HCT116 (cell line): ENCODE measurements at regions not wholly inside any gene's neighbourhood (a gene's known extent, or its start where the extent isn't known, plus 50 kb on each side); places are given as distances from the start of the nearest gene placed in this dataset.

Experiments
- ATAC-seq: fragments of 200-7000 bp; cut with Tn5 transposase; 2 replicates; pipeline ENCODE4 v1.9.1; 2020; ENCODE audit warnings: mild to moderate bottlenecking, moderate library complexity
- BruUV-seq: library from RNA; stranded (reverse); fragments of 400-500 nt; replicated peaks from 2 replicates; lab custom pipeline; 2021; lab: Mats Ljungman, UMichigan
- CTCF ChIA-PET: fragments of 300-600 bp; sonication (Branson Sonifier 250); formaldehyde crosslinking; loops from one replicate; lab custom pipeline; 2021; ENCODE audit warnings: antibody characterized with exemption; lab: Charles Lee
- POLR2A ChIA-PET: fragments of 300-600, 350-600 bp; sonication (Branson Sonifier 250); formaldehyde crosslinking; loops from one replicate; lab custom pipeline; 2021; ENCODE audit warnings: antibody characterized with exemption; lab: Charles Lee
- RAD21 ChIA-PET, 2 experiments: fragments of 300-600 bp; sonication (Branson Sonifier 250); formaldehyde crosslinking; loops; one replicate each; lab custom pipeline; 2023; ENCODE audit warnings: low total read pairs in 2 of 2; ENCODE audit not compliant: uncharacterized antibody in 2 of 2, unreplicated experiment in 2 of 2, low non-redundant PET in 1 of 2; lab: Charles Lee
- DNase-seq: peaks from one replicate; pipeline ENCODE4 v3.0.0-alpha.2; 2010; ENCODE audit warnings: low read depth, low spot score
- H2AFZ ChIP-seq: fragments of 200-600 bp; shearing (Covaris generic), sonication (generic); 2 replicates; pipeline ENCODE4 v1.6.1; 2017; ENCODE audit warnings: low read depth, mixed run types, mixed read lengths, antibody characterized with exemption, low read length; ENCODE audit not compliant: poor library complexity, severe bottlenecking
- H3K27ac ChIP-seq: 2 replicates; pipeline ENCODE4 v1.5.1; 2012; ENCODE audit warnings: low read depth, low read length
- H3K27me3 ChIP-seq: fragments of 200-600 bp; sonication (generic); 2 replicates; pipeline ENCODE4 v1.6.1; 2016; ENCODE audit warnings: mixed run types, low read length, mixed read lengths; ENCODE audit not compliant: insufficient read depth
- H3K36me3 ChIP-seq, 2 experiments: fragments of 200-500 bp in 1 of 2; fragments of 200-600 bp in 1 of 2; sonication (Bioruptor generic) in 1 of 2; sonication (generic) in 1 of 2; 2 replicates each; pipeline versions ENCODE4 v1.5.1 to v1.6.1; 2014 to 2016; ENCODE audit warnings: low read length in 2 of 2, inconsistent platforms in 1 of 2, mixed read lengths in 1 of 2, mixed run types in 1 of 2; ENCODE audit not compliant: insufficient read depth in 2 of 2, control insufficient read depth in 1 of 2
- H3K4me1 ChIP-seq, 2 experiments: fragments of 200-600 bp in 1 of 2; sonication (generic) in 1 of 2; 2 replicates each; pipeline versions ENCODE4 v1.5.1 to v1.6.1; 2012 to 2017; ENCODE audit warnings: low read length in 2 of 2, inconsistent platforms in 1 of 2, mild to moderate bottlenecking in 1 of 2, mixed read lengths in 1 of 2, mixed run types in 1 of 2, moderate library complexity in 1 of 2; ENCODE audit not compliant: insufficient read depth in 2 of 2, control insufficient read depth in 1 of 2
- H3K4me2 ChIP-seq: fragments of 200-600 bp; sonication (generic); 2 replicates; pipeline ENCODE4 v1.6.1; 2017; ENCODE audit warnings: mixed run types, low read length, mixed read lengths
- H3K4me3 ChIP-seq, 2 experiments: fragments of 200-600 bp in 1 of 2; sonication (generic) in 1 of 2; replicated peaks in 1 of 2; 2 replicates each; pipeline ENCODE4 v1.5.1; 2011 to 2016; ENCODE audit warnings: low read length in 2 of 2, control low read depth in 1 of 2, low read depth in 1 of 2, mild to moderate bottlenecking in 1 of 2, mixed read lengths in 1 of 2, mixed run types in 1 of 2
- H3K79me2 ChIP-seq: fragments of 200-600 bp; sonication (generic); 2 replicates; pipeline ENCODE4 v1.6.1; 2017; ENCODE audit warnings: mild to moderate bottlenecking, mixed run types, low read length, moderate library complexity, mixed read lengths; ENCODE audit not compliant: insufficient read depth
- H3K9ac ChIP-seq: fragments of 200-600 bp; sonication (generic); 2 replicates; pipeline ENCODE4 v1.6.1; 2016; ENCODE audit warnings: low read length, mixed read lengths
- H3K9me2 ChIP-seq: fragments of 200-600 bp; sonication (generic), shearing (Covaris generic); 2 replicates; pipeline ENCODE4 v1.6.1; 2017; ENCODE audit warnings: mixed run types, mild to moderate bottlenecking, moderate library complexity; ENCODE audit not compliant: insufficient read depth
- H3K9me3 ChIP-seq, 2 experiments: fragments of 200-500 bp in 1 of 2; fragments of 200-600 bp in 1 of 2; sonication (Bioruptor generic) in 1 of 2; sonication (generic) in 1 of 2; 2 replicates each; pipeline ENCODE4 v1.6.1; 2014 to 2017; ENCODE audit warnings: low read length in 2 of 2, mixed read lengths in 2 of 2, inconsistent platforms in 1 of 2, low read depth in 1 of 2, mild to moderate bottlenecking in 1 of 2, mixed run types in 1 of 2, moderate library complexity in 1 of 2; ENCODE audit not compliant: control insufficient read depth in 1 of 2, insufficient read depth in 1 of 2
- H4K20me1 ChIP-seq: fragments of 200-600 bp; sonication (generic), shearing (Covaris generic); 2 replicates; pipeline ENCODE4 v1.6.1; 2017; ENCODE audit warnings: mixed run types, mild to moderate bottlenecking, moderate library complexity; ENCODE audit not compliant: insufficient read depth
- ATF3 ChIP-seq: IDR thresholded peaks from 2 replicates; pipeline ENCODE4 v1.6.1; 2012
- CEBPB ChIP-seq: IDR thresholded peaks from 2 replicates; pipeline ENCODE4 v1.6.1; 2012; ENCODE audit warnings: low read depth
- CTCF ChIP-seq, 3 experiments: fragments of 200-600 bp in 1 of 3; sonication (generic) in 1 of 3; IDR thresholded peaks in 2 of 3; conservative IDR thresholded peaks in 1 of 3; 2 replicates each; pipeline ENCODE4 v1.5.1; 2012 to 2017; ENCODE audit warnings: low read depth in 2 of 3, low read length in 2 of 3, antibody characterized with exemption in 1 of 3, borderline replicate concordance in 1 of 3, control low read depth in 1 of 3, mild to moderate bottlenecking in 1 of 3, mixed read lengths in 1 of 3, mixed run types in 1 of 3, moderate library complexity in 1 of 3; ENCODE audit not compliant: insufficient read depth in 1 of 3
- EZH2 ChIP-seq: fragments of 200-600 bp; sonication (generic); IDR thresholded peaks from 2 replicates; pipeline ENCODE4 v1.6.1; 2017; ENCODE audit warnings: antibody characterized with exemption, mixed run types
- EZH2phosphoT487 ChIP-seq: fragments of 200-600 bp; IDR thresholded peaks from 2 replicates; pipeline ENCODE4 v1.6.1; 2018; ENCODE audit warnings: antibody characterized with exemption, borderline replicate concordance
- FOSL1 ChIP-seq: IDR thresholded peaks from 2 replicates; pipeline ENCODE4 v1.6.1; 2012; ENCODE audit warnings: low read depth
- JUND ChIP-seq: IDR thresholded peaks from 2 replicates; pipeline ENCODE4 v1.6.1; 2012
- MAX ChIP-seq: IDR thresholded peaks from 2 replicates; pipeline ENCODE4 v1.6.1; 2012
- POLR2A ChIP-seq: IDR thresholded peaks from 2 replicates; pipeline ENCODE4 v1.7.0; 2011; ENCODE audit warnings: borderline replicate concordance; ENCODE audit not compliant: insufficient read depth, insufficient read length; ENCODE audit errors: extremely low read depth
- REST ChIP-seq: IDR thresholded peaks from 2 replicates; pipeline ENCODE4 v1.6.1; 2012; ENCODE audit warnings: low read depth
- SP1 ChIP-seq: IDR thresholded peaks from 2 replicates; pipeline ENCODE4 v1.6.1; 2012; ENCODE audit warnings: low read depth
- SRF ChIP-seq: IDR thresholded peaks from 2 replicates; pipeline ENCODE4 v1.6.1; 2012; ENCODE audit warnings: low read depth
- ZBTB33 ChIP-seq: IDR thresholded peaks from 2 replicates; pipeline ENCODE4 v1.6.1; 2011; ENCODE audit warnings: mild to moderate bottlenecking, low read length, moderate library complexity; ENCODE audit not compliant: insufficient replicate concordance; ENCODE audit errors: extremely low read depth
- intact Hi-C: fragments of 100-400 bp; cut with micrococcal nuclease; formaldehyde crosslinking; loops from 2 replicates; pipeline ENCODE4 v1.10.0; 2022

GRCh38 chr13:111472083-111472482 is 151.6 kb downstream of the TEX29 start:
- no peaks in the 10 kb centered on the region for H3K27me3 ChIP-seq

More at GRCh38 chr13:111472083-111472482, 151.6 kb downstream of the TEX29 start:
- no peak overlapping the region for H3K27ac ChIP-seq
- ATAC-seq (no peak), DNase-seq (no peak)
- H3K4me2 ChIP-seq = no peak overlapping the region
- RAD21 ChIA-PET = no interaction called here
- BruUV-seq = no TSS peak
- H3K9me2 ChIP-seq = no peaks in the 10 kb centered on the region
- H2AFZ ChIP-seq = no peak overlapping the region
- no peaks in the 10 kb centered on the region for H4K20me1 ChIP-seq
- CTCF ChIA-PET = no interaction called here
- no peaks in the 10 kb centered on the region for H3K36me3 ChIP-seq
- H3K9me3 ChIP-seq = no peaks in the 10 kb centered on the region
- no peak overlapping the region for H3K9ac ChIP-seq
- TF ChIP-seq CEBPB = no peak
- TF ChIP-seq MAX = no peak
- TF ChIP-seq REST = no peak
- TF ChIP-seq ZBTB33 = no peak
- no peak for TF ChIP-seq EZH2
- TF ChIP-seq POLR2A = no peak
- no peak for TF ChIP-seq CTCF (IDR thresholded peaks at IDR 0.05 in 2 of 3, conservative IDR thresholded peaks at IDR 0.05 in 1 of 3; ENCODE audit: borderline replicate concordance in 1 of 3, insufficient read depth in 1 of 3, low read depth in 2 of 3, low read length in 2 of 3)
- no peak for TF ChIP-seq SRF
- TF ChIP-seq FOSL1 = no peak
- TF ChIP-seq SP1 = no peak
- TF ChIP-seq JUND = no peak
- TF ChIP-seq EZH2phosphoT487 = no peak
- no peak for TF ChIP-seq ATF3
- no peaks in the 10 kb centered on the region for H3K4me1 ChIP-seq
- intact Hi-C loops = loop anchor here (5.0 kb wide), 1 partner anchor 1040 kb away; no protein-coding TSS in a partner anchor
- H3K79me2 ChIP-seq = no peaks in the 10 kb centered on the region
- no peak overlapping the region for H3K4me3 ChIP-seq
- POLR2A ChIA-PET = no interaction called here
